Epidermal melanocyte (primary cell): ENCODE measurements at regions not wholly inside any gene's neighbourhood (a gene's known extent, or its start where the extent isn't known, plus 50 kb on each side); places are given as distances from the start of the nearest gene placed in this dataset.
"Not testable (repeated sequence)": the region's sequence is repeated elsewhere in the genome, so short reads cannot be mapped to it uniquely, and the experiment has no call there.

Experiments
- DNase-seq: peaks from one replicate; pipeline ENCODE4 v3.0.0; 2011; ENCODE audit warnings: low spot score; ENCODE audit not compliant: insufficient read length

GRCh38 chr12:105423237-105423636, 92.7 kb downstream of the C12orf75 start:
- no peak for DNase-seq

DNA sequence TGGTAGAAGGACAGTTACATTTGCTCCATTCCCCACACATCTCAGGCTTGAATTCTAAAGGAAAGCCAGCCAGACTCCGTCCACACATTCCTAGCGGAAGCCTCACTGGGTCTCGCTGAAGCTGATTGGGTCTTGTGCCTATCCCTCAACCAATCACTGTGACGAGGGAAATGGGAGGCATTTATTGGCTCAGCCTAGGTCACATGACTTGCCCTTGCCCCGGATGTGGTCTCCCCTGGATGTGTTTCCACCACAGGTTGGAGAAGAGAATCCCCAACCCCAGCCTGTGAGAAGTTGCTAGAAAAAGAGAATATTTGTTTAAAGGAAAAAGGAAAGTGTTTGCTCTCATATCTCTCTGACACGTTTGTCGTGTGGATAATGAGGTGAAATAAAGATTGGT, 93.4 kb downstream of the C12orf75 start:
- no peak for DNase-seq

GRCh38 chr12:105425254-105426174, 95.0 kb downstream of the C12orf75 start:
- no peak for DNase-seq

DNA sequence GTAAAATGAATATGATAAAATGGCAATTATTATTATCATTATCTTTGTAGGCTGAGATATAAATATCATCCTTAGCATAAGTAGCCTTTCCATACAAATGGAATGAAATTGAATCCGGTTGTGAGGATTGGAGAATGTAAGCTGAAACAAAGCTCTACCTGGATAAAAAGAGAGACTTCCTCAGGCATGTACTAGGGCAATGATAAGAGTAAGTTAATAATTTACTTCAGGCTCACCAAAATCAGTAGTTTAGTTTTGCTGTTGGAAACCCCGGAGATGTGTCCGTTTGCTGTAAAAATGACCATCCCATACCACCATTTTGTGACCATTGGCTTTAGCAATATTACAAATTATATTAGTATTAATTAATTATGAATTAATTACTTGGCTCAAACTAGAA, 96.3 kb downstream of the C12orf75 start:
- DNase-seq: no peak

GRCh38 chr12:105427883-105428282, 97.4 kb downstream of the C12orf75 start:
- no peak for DNase-seq

DNA sequence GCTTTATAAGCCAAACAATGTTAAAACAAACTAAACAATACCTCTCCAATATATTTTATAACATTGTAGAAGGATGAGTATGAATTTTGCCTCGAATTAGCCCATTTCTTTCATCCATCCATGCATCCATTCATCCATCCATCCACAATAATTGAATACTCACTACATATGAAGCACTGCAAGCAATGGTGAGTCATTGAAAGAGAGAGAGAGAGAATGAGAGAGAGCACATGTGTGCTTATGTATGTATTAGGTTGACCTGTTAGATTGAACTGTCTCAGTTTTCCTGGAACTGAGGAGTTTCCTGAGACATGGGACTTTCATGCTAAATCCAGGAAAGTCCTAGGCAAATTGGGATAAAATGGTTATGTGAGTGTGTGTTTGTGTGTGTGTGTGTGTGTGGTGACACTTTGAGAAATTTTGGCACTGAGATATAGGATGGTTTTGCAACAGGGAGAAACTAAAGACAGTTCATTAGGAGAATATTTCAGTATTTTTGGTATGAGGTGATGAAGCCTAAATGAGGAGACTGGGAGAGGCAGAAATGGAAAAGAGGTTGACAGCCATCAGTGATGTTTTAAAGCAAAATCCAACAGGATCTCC, 98.4 kb downstream of the C12orf75 start:
- DNase-seq: no peak

DNA sequence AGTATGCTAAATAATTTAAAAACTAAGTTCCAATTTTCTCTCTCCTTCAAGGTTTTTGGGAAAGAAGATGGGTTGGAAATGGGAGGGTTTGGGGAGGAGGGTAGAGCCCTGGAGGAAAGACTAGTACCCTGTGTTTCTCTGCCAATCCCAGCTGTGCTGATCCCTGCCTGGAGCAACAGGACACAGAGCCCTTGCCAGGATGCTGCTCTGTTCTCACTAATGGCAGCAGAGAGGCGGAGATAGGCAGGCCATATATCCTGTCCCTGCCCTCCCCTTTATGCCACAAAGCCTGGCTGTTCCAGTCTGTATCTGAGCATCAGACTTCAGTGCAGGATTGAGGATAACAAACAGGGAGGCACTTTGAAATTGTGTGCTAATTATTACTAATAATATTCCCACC, 99.0 kb downstream of the C12orf75 start:
- no peak for DNase-seq

DNA sequence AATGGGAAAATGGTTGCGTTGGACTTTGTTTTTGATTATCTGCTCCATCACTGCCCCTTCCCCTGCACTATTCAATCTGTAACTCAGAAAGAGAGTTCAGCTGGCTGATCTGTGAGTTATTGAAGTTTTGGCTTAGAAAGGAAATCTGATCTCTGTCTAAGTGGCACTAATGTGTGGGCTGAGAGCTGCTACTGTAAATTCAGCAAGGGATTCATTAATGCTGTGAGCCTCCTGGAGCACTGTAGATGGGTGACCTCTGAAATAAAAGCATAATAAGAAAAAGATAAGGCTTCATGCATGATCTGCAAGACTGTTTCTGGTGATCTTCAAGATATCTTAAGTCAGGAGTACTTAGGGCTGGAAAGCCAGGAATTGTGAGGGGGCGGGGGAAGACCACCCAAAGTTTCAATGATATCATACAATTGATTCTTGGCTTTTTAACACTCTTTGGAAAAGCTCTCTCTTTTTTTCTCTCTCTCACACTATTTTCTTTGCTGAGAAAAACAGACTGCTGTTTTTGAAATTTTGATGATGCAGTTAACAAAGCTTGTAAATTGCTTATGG, 101.1 kb downstream of the C12orf75 start:
- no peak for DNase-seq

DNA sequence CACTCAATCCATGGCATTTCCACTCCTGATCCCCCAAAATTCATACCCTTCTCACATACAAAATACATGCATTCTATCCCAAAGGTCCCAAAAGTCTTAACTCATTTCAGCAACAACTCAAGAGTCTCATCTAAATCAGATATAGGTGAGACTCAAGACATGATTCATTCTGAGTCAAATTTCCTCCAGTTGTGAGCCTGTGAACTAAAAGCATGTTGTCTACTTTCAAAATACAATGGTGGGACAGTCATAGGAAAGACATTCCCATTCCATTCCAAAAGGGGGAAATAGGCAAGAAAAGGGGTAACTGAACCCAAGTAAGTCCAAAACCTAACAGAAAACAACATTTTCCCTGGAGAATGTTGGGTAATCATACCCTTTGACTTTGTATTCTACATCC, 103.3 kb downstream of the C12orf75 start:
- DNase-seq: no peak

GRCh38 chr12:105436636-105437035, 106.1 kb downstream of the C12orf75 start:
- no peak for DNase-seq

DNA sequence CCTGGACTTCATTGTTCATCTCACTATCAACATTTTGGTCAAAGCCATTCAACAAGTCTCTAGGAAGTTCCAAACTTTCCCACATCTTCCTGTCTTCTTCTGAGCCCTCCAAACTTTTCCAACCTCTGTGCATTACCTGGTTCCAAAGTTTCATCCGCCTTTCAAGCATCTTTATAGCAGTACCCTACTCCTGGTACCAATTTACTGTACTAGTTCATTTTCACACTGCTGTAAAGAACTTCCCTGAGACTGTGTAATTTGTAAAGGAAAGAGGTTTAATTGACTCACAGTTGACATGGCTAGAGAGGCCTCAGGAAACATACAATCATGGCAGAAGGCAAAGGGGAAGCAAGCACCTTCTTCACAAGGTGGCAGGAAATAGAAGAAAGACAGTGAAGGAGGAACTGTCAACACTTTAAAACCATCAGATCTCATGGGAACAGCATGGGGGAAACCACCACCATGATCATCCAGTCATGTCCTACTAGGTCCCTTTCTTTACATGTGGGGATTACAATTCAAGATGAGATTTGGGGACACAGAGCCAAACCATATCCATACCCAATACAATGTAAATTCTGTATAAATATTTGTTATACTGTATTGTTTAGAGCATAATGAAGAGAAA, 109.7 kb downstream of the C12orf75 start:
- no peak for DNase-seq

- no peak for DNase-seq
Measured at GRCh38 chr12:105443802-105444652, 113.5 kb downstream of the C12orf75 start.

GRCh38 chr12:105444653-105445102, 114.2 kb downstream of the C12orf75 start:
- DNase-seq: no peak

- DNase-seq: no peak
Measured at GRCh38 chr12:105445249-105445648, 114.8 kb downstream of the C12orf75 start.

DNA sequence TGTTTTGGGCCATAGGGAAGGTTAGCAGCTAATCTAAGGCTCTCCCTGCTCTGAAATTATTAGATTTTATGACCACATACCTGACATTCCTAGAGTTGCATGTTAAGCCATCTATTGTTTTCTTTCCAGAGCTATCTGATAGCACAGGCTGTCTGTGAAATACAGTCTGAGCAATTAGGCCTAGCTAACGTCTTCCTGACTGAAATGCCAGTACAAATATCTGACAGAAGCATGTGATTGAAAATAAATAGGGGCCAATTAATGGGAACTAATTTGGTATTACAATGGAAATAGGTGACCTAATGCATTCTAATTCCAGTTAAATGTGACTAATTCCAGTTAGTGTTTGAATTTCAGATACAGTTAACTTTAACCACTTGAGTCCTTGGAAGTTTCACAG, 115.2 kb downstream of the C12orf75 start:
- no peak for DNase-seq

GRCh38 chr12:105446460-105446859, 116.0 kb downstream of the C12orf75 start:
- DNase-seq: not testable (repeated sequence)

DNA sequence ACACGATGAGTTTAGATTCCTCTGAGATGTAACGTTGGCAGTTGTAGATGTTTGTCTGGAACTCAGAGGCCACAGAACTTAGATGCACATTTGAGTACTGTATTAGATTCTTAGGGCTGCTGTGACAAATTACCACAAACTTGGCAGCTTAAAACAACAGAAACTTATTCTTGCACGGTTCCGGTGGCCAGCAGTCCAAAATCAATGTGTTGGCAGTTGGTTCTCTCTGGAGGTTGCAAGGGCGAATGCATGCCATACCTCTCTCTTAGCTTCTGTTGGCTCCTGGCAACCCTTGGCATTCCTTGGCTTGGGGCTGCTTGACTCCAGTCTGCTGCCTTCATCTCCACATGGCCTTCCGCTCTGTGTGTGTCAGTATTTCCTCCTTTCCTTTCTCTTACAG, 118.9 kb downstream of the C12orf75 start:
- no peak for DNase-seq

DNA sequence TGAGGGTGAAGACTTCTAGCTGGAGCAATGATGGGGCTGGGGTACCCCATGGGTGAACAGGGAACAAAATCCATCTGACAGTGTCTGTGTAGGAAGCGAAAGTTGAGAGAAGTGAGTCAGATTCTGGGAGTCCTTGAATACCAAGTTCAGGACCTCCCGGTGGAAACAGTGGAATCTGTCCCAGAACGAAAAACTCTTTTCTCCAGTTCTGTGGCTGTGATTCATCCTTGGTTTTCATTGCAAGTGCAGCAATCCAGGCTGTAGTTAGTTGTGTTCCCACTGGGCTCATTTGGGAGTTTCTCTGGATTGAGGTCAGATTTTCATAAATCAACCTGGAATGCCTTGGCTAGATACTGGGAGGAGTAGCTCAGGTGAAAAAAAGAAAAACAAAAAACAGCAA, 120.7 kb downstream of the C12orf75 start:
- no peak for DNase-seq

DNA sequence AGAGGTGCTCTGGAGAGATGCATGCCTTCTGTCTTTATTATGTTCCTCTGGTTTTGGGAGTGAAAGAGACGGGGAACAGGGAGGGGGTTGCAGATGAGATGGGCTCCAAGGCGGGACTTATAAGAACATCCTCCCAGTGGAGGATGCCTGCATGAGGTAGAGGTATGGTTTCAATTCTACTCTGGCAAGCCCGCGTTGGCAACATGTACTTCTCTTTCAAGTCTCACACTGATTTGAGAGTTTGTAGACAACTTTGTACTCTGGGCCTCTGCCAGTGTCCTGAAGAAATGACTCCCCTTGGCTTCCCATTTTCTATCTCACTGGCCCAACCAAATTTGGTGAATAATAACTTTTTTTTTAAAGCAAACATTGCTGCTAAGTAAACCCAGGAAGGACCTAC, 121.3 kb downstream of the C12orf75 start:
- DNase-seq: no peak

DNA sequence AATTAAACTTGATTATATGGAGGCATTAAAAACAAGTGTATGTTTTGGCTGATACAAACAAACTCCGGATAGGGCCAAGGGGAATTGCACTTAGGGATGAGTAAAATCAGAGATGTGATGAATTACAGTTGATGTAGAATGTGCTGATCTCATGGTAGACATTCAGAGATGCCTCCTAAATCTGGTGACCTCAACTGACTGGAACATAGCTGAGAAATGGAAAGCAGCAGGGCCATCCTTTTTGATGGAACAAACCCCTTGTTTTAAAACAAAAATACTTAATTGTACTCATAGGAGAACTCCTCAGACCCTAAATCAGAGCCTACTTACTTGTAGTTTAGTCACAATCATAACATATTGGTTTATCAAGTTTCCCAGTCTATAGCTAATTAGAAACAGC, 122.8 kb downstream of the C12orf75 start:
- DNase-seq: no peak

- DNase-seq: no peak
Measured at GRCh38 chr12:105454688-105455087, 124.2 kb downstream of the C12orf75 start.
